DMS153 (cell line): ENCODE measurements at regions not wholly inside any gene's neighbourhood (a gene's known extent, or its start where the extent isn't known, plus 50 kb on each side); places are given as distances from the start of the nearest gene placed in this dataset.
"Not testable (repeated sequence)": the region's sequence is repeated elsewhere in the genome, so short reads cannot be mapped to it uniquely, and the experiment has no call there.

ENCODE experiments used
- DNase-seq: peaks from one replicate; lab custom pipeline; 2025; lab: John Stamatoyannopoulos, UW

DNA sequence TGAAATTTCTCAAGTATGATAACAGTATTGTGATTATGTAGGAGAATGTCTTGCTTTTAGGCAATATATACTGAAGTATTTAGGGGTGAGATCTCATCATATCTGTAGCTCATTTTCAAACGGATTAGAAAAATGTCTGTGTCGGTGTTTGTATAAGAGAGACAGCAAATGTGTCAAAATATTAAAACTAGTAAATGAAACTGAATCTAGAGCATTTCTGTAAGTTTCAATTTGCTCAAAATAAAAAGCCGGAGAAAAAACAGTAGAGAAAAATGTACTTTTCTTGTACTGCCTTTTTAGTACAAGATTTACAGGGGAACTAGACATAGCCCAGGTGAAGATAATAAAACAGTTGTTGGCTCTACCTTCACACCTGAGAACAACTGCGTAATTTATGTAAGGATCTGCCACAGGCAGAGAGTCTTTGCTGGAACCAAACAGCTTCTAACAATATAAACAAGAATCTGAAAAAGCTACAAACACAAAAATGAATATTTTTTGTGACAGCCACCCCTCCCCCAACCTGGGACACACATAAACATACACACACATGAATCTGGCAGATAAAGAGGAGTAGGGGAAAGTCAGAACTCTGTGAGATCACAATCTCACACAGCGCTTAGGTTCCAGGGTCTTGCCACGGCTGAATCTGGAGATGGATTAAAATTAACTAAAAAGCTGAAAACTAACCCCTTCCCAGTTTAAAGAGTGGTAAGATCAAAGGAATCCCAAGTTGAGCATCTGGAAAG is 153.3 kb downstream of the AVL9 start:
- no peak for DNase-seq

- DNase-seq, result not testable (repeated sequence)
These were observed 150.0 kb downstream of the AVL9 start for GRCh38 chr7:32645255-32645654.

- DNase-seq, result no peak
These were observed 147.9 kb downstream of the AVL9 start for GRCh38 chr7:32643194-32643593.

- no peak for DNase-seq
These were observed 143.8 kb downstream of the AVL9 start for GRCh38 chr7:32639122-32639521.

DNA sequence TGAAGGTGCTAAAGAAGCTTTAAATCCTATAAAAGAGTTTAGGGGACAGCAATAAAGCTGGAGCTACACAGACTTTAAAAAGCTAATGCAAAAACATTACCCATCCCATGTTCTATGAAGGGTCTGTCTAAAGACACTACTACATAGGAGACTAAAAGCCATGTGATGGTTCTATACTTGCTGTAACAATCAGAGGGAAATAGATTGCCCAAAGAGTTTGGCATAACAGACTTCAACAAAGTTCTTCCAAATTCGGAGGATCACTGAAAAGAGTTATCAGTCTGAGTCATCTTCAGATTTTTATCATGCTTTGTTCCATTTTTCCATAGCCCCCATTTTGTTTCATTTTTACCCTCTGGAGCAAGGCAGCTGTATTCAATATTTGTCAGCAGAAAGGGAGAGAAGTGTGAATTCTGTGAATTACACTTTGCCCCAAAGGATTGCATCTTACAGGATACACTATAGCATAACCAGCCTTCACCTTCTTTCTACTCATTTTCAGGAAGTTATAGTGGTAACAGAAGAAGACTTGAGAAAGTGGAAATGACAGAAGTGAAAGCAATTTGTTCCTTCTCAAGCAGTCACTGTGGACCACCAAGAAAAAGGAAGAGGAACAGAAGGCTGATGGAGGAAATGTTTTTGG is 143.3 kb downstream of the AVL9 start:
- DNase-seq, result not testable (repeated sequence)
